Fibroblast of pulmonary artery (primary cell): ENCODE measurements at regions not wholly inside any gene's neighbourhood (a gene's known extent, or its start where the extent isn't known, plus 50 kb on each side); places are given as distances from the start of the nearest gene placed in this dataset.

Experiments
- DNase-seq: peaks from one replicate; pipeline ENCODE4 v3.0.0-alpha.2; 2010; ENCODE audit warnings: low read depth
- H3K4me3 ChIP-seq: replicated peaks from 2 replicates; pipeline ENCODE4 v1.5.1; 2011; ENCODE audit warnings: low read depth, mild to moderate bottlenecking, control low read depth, low read length, moderate library complexity
- CTCF ChIP-seq: IDR thresholded peaks from 2 replicates; pipeline ENCODE4 v1.5.1; 2011; ENCODE audit warnings: mild to moderate bottlenecking, control low read depth, low read length, inconsistent platforms; ENCODE audit errors: missing control alignments

GRCh38 chr9:7297521-7297920 lies 502.1 kb downstream of the DMAC1 start:
- H3K4me3 ChIP-seq, result no peak overlapping the region

GRCh38 chr9:7293091-7293490 lies 506.5 kb downstream of the DMAC1 start:
- TF ChIP-seq CTCF, result no peak
- no peak overlapping the region for H3K4me3 ChIP-seq
- DNase-seq, result no peak

More at GRCh38 chr9:7297521-7297920, 502.1 kb downstream of the DMAC1 start:
- TF ChIP-seq CTCF, result no peak
- DNase-seq, result no peak

GRCh38 chr9:7289773-7290172 lies 509.8 kb downstream of the DMAC1 start:
- TF ChIP-seq CTCF, result no peak
- DNase-seq, result no peak
- H3K4me3 ChIP-seq, result no peak overlapping the region

GRCh38 chr9:7287986-7288385 lies 511.6 kb downstream of the DMAC1 start:
- no peak overlapping the region for H3K4me3 ChIP-seq
- TF ChIP-seq CTCF, result no peak
- no peak for DNase-seq

- no peak for TF ChIP-seq CTCF
- H3K4me3 ChIP-seq, result no peak overlapping the region
- no peak for DNase-seq
These were observed 512.5 kb downstream of the DMAC1 start for GRCh38 chr9:7287065-7287464.

- no peak for TF ChIP-seq CTCF
- DNase-seq, result no peak
These were observed 513.5 kb downstream of the DMAC1 start for GRCh38 chr9:7286101-7286500.

GRCh38 chr9:7285199-7285598 lies 514.4 kb downstream of the DMAC1 start:
- no peak overlapping the region for H3K4me3 ChIP-seq
- TF ChIP-seq CTCF, result no peak
- no peak for DNase-seq

More at GRCh38 chr9:7286101-7286500, 513.5 kb downstream of the DMAC1 start:
- H3K4me3 ChIP-seq, result no peak overlapping the region
